ENCODE measurements at regions not wholly inside any gene's neighbourhood (a gene's known extent, or its start where the extent isn't known, plus 50 kb on each side); places are given as distances from the start of the nearest gene placed in this dataset.

GRCh38 chr3:104198131-104198530 is 1168.6 kb upstream of the ALCAM start:
- TF ChIP-seq POLR2A (IDR thresholded peaks at IDR 0.05; ENCODE audit: low read length) (no peak), GATA1 (IDR thresholded peaks at IDR 0.05; ENCODE audit: low read depth, low read length) (no peak)
